B cell (primary cell): ENCODE measurements at regions not wholly inside any gene's neighbourhood (a gene's known extent, or its start where the extent isn't known, plus 50 kb on each side); places are given as distances from the start of the nearest gene placed in this dataset.

Experiments used
- ATAC-seq: fragments of 200-7000 bp; cut with Tn5 transposase; one replicate; pipeline ENCODE4 v1.10.0; 2021; ENCODE audit warnings: low read depth, mild to moderate bottlenecking, moderate number of reproducible peaks, moderate library complexity
- CTCF ChIA-PET: fragments of 350-600 bp; sonication (Branson Sonifier 250); formaldehyde crosslinking; loops from one replicate; lab custom pipeline; 2021; ENCODE audit warnings: antibody characterized with exemption, inconsistent platforms; lab: Charles Lee
- POLR2A ChIA-PET: fragments of 350-600 bp; sonication (Branson Sonifier 250); formaldehyde crosslinking; loops from one replicate; lab custom pipeline; 2021; ENCODE audit warnings: antibody characterized with exemption; lab: Charles Lee
- DNase-seq: peaks from one replicate; pipeline ENCODE4 v3.0.0; 2013
- H2AFZ ChIP-seq: 2 replicates; pipeline ENCODE4 v1.6.1; 2012; ENCODE audit warnings: mild to moderate bottlenecking, low read depth, low read length; ENCODE audit not compliant: insufficient read depth, poor library complexity, severe bottlenecking
- H3K27ac ChIP-seq, 2 donors: 1 replicate in 1 of 2; 2 replicates in 1 of 2; pipeline ENCODE4 v1.5.1; 2012 to 2013; ENCODE audit warnings: low read length in 2 of 2, mild to moderate bottlenecking in 2 of 2, moderate library complexity in 1 of 2
- H3K27me3 ChIP-seq, 4 experiments: fragments of 200-600 bp in 1 of 4; sonication (generic) in 1 of 4; replicated peaks in 1 of 4; 1 replicate in 2 of 4; 2 replicates in 2 of 4; pipeline versions ENCODE4 v1.6.1 to v1.7.0; 2013 to 2016; ENCODE audit warnings: low read length in 3 of 4, mild to moderate bottlenecking in 2 of 4, mixed read lengths in 1 of 4, moderate library complexity in 1 of 4; ENCODE audit not compliant: insufficient read depth in 4 of 4, control insufficient read depth in 3 of 4; ENCODE audit errors: control extremely low read depth in 1 of 4
- H3K36me3 ChIP-seq, 2 experiments: replicated peaks in 1 of 2; 1 replicate in 1 of 2; 2 replicates in 1 of 2; pipeline versions ENCODE4 v1.6.1 to v1.7.1; 2013; ENCODE audit warnings: low read length in 1 of 2; ENCODE audit not compliant: insufficient read depth in 2 of 2, control insufficient read depth in 1 of 2; ENCODE audit errors: control extremely low read depth in 1 of 2, extremely low read depth in 1 of 2
- H3K4me1 ChIP-seq, 2 donors: fragments of 200-600 bp in 1 of 2; sonication (generic) in 1 of 2; 1 replicate in 1 of 2; 2 replicates in 1 of 2; pipeline versions ENCODE4 v1.5.1 to v1.6.1; 2013 to 2017; ENCODE audit warnings: low read length in 2 of 2; ENCODE audit not compliant: control insufficient read depth in 2 of 2, insufficient read depth in 2 of 2
- H3K4me2 ChIP-seq: replicated peaks from 2 replicates; pipeline ENCODE3; 2012; ENCODE audit warnings: mild to moderate bottlenecking, low read depth, low read length; ENCODE audit not compliant: poor library complexity, severe bottlenecking
- H3K4me3 ChIP-seq, 5 experiments: fragments of 200-600 bp in 1 of 5; sonication (generic) in 1 of 5; 1 replicate in 3 of 5; 2 replicates in 2 of 5; pipeline versions ENCODE4 v1.5.1 to v1.7.0; 2011 to 2016; ENCODE audit warnings: low read length in 4 of 5, mild to moderate bottlenecking in 4 of 5, low read depth in 2 of 5, control low read depth in 1 of 5, moderate library complexity in 1 of 5; ENCODE audit not compliant: insufficient read depth in 1 of 5; ENCODE audit errors: control extremely low read depth in 1 of 5, extremely low read depth in 1 of 5
- H3K79me2 ChIP-seq: fragments of 200-600 bp; sonication (generic); one replicate; pipeline ENCODE4 v1.6.0; 2016; ENCODE audit warnings: low read length; ENCODE audit not compliant: control insufficient read depth, insufficient read depth
- H3K9ac ChIP-seq: fragments of 200-600 bp; sonication (generic); 2 replicates; pipeline ENCODE4 v1.6.1; 2017; ENCODE audit warnings: mild to moderate bottlenecking, low read length, moderate library complexity
- H3K9me3 ChIP-seq, 3 donors: one replicate each; pipeline versions ENCODE4 v1.6.1 to v1.7.1; 2013; ENCODE audit warnings: low read length in 2 of 3; ENCODE audit not compliant: control insufficient read depth in 2 of 3, insufficient read depth in 1 of 3; ENCODE audit errors: control extremely low read depth in 1 of 3
- H4K20me1 ChIP-seq: 2 replicates; pipeline ENCODE4 v1.6.0; 2012; ENCODE audit warnings: mild to moderate bottlenecking, low read length; ENCODE audit not compliant: insufficient read depth, control insufficient read depth, poor library complexity, severe bottlenecking
- H3K27ac Mint-ChIP-seq: one replicate; pipeline ENCODE4 v1.8.0; 2021; ENCODE audit warnings: mixed read lengths
- H3K27me3 Mint-ChIP-seq: one replicate; pipeline ENCODE4 v1.8.0; 2021; ENCODE audit warnings: mixed read lengths
- H3K4me1 Mint-ChIP-seq: one replicate; pipeline ENCODE4 v1.8.0; 2021; ENCODE audit warnings: mixed read lengths
- H3K4me3 Mint-ChIP-seq: one replicate; pipeline ENCODE4 v1.8.0; 2021; ENCODE audit warnings: mixed read lengths
- H3K9me3 Mint-ChIP-seq: one replicate; pipeline ENCODE4 v1.8.0; 2022; ENCODE audit warnings: mixed read lengths; ENCODE audit not compliant: insufficient read depth
- CTCF ChIP-seq: fragments of 200-600 bp; IDR thresholded peaks from one replicate; pipeline ENCODE4 v1.8.0; 2022; ENCODE audit warnings: antibody characterized with exemption, mild to moderate bottlenecking
- EZH2 ChIP-seq: IDR thresholded peaks from 2 replicates; pipeline ENCODE4 v1.6.1; 2012; ENCODE audit warnings: borderline replicate concordance, low read depth, mild to moderate bottlenecking, moderate library complexity, low read length; ENCODE audit not compliant: insufficient read depth, poor library complexity, severe bottlenecking
- WGBS: methylation state at CpG from one replicate; pipeline ENCODE4 v1.1.5; 2013; ENCODE audit warnings: missing lambda C conversion rate; ENCODE audit not compliant: insufficient coverage; 5-methylcytosine and 5-hydroxymethylcytosine counted together
- intact Hi-C: fragments of 100-400 bp; cut with micrococcal nuclease; formaldehyde crosslinking; loops from one replicate; pipeline ENCODE4 v1.10.0; 2022

DNA sequence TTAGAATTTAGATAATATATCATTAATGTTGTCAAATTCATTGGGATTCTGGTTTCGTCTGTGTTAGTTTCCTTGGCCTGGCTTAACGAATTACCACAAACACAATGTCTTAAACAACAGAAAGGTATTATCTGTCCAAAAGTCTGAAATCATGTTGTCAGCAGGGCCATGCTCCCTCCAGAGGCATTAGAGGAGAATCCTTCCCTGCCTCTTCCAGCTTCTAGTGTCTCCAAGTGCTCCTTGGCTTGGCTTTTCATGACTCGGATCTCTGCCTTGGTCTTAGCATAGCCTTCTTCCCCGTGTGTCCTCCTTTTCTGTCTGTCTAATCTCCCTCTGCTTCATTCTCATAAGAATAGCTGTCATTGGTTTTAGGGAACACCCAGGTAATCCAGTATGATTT lies 482.5 kb downstream of the SEMA3D start:
- no peaks in the 10 kb centered on the region for H3K36me3 ChIP-seq
- no peak for DNase-seq
- no peaks in the 10 kb centered on the region for H3K79me2 ChIP-seq
- H3K27me3 Mint-ChIP-seq = no peaks in the 10 kb centered on the region
- H3K4me2 ChIP-seq = no peak overlapping the region
- no peak overlapping the region for H3K4me3 ChIP-seq
- no peaks in the 10 kb centered on the region for H3K27me3 ChIP-seq
- ATAC-seq = no peak
- no peak overlapping the region for H3K4me3 Mint-ChIP-seq
- H4K20me1 ChIP-seq = no peaks in the 10 kb centered on the region
- H3K27ac ChIP-seq = no peak overlapping the region
- H3K27ac Mint-ChIP-seq = no peak overlapping the region
- ChIA-PET CTCF (no interaction called here), POLR2A (no interaction called here)
- TF ChIP-seq CTCF (no peak), EZH2 (no peak)
- no peak overlapping the region for H3K9ac ChIP-seq
- H3K4me1 ChIP-seq = no peaks in the 10 kb centered on the region
- H3K4me1 Mint-ChIP-seq = no peaks in the 10 kb centered on the region
- 100% methylated on average over 1 of the region's 4 CpGs for WGBS
- H3K9me3 ChIP-seq = no peaks in the 10 kb centered on the region
- H2AFZ ChIP-seq = no peak overlapping the region
- intact Hi-C loops = no loop called here
- no peaks in the 10 kb centered on the region for H3K9me3 Mint-ChIP-seq

DNA sequence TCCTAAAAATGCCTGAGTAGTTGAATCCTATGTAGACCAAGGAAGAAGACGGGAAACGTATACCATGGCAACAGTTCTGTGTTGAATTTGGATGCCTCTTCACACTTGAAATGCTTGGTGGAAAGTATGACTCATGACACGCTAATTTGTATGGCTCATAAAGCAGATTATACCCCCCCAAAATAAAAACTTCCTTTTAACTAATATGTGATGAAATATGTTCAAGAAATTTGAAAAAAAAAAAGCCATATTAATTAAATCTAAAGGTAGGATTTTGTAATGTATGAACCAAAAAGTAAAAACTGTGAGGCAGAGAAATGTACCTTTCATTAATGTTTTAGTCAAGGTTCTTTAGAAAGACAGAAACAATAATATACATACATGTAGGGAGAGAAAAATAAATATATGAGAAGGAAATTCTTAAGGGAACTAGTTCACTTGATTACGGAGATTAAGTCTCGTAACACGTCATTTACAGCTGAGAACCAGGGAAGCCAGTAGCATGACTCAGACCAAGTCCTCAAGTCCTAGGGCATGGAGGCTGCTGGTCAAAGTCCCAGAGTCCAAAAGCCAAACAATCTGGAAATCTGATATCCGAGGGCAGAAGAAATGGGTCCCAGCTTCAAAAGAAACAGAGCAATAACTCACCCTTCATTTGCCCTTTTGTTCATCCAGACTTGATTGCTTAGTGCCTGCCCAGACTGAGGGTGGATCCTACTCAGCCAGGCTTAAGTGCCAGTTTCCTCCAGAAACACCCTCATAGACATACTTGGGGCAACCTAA lies 485.1 kb downstream of the SEMA3D start:
- H3K4me1 Mint-ChIP-seq = no peaks in the 10 kb centered on the region
- intact Hi-C loops = no loop called here
- no peaks in the 10 kb centered on the region for H3K27me3 Mint-ChIP-seq
- 90% methylated on average over 5 of the region's 7 CpGs for WGBS
- DNase-seq = no peak
- Histone ChIP-seq H3K9ac (no peak overlapping the region), H4K20me1 (no peaks in the 10 kb centered on the region), H3K79me2 (no peaks in the 10 kb centered on the region), H3K4me3 (no peak overlapping the region), H3K4me1 (no peaks in the 10 kb centered on the region), H3K27ac (no peak overlapping the region), H3K9me3 (no peaks in the 10 kb centered on the region), H2AFZ (no peak overlapping the region), H3K36me3 (no peaks in the 10 kb centered on the region), H3K4me2 (no peak overlapping the region), H3K27me3 (no peaks in the 10 kb centered on the region)
- CTCF ChIA-PET = no interaction called here
- no peak overlapping the region for H3K4me3 Mint-ChIP-seq
- ATAC-seq = no peak
- TF ChIP-seq EZH2 = no peak
- TF ChIP-seq CTCF = no peak
- no peaks in the 10 kb centered on the region for H3K9me3 Mint-ChIP-seq
- H3K27ac Mint-ChIP-seq = no peak overlapping the region
- POLR2A ChIA-PET = no interaction called here
